ENCODE measurements at regions not wholly inside any gene's neighbourhood (a gene's known extent, or its start where the extent isn't known, plus 50 kb on each side); places are given as distances from the start of the nearest gene placed in this dataset.
"Not testable (repeated sequence)": the region's sequence is repeated elsewhere in the genome, so short reads cannot be mapped to it uniquely, and the experiment has no call there.

DNA sequence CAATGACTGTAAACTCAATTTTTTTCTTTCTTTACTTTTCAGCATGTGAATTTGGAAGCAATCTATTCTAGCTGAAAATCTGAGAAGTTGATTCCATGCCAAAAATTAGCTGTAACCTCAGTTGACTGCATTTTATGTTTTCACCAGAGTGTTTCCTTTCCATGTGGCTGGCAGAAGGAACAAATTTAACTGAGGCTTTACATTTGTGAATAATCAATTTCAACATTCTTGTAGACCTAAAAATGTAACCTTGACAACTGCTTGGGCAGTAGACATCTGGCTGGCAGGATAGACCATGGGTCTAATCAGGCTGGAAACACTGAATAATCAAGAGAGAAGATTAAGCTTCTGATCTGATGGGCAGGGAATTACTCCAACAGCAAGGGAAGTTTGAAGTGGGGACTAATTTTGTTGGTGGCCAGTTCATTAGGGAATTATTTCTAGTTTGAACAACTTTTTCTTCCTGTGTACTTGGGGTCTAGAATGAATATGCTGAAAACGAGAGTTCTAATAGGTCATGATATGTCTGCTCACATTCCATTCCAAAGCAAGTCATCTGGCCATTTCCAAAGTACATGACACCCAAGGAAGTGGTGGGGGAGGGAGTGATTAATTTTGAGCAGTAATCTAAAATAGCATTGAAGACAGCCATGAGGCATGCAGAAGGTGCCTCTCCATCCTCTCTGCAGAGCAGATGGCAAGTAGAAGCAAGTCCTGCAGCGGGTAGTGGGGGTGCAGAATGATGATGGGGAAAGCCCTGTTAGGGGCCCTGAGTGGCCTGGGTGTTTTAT lies 68.2 kb downstream of the ATP23 start:
- no peak overlapping the region for H3K27ac Mint-ChIP-seq
- H3K4me3 Mint-ChIP-seq, result no peak overlapping the region
- H3K9me3 Mint-ChIP-seq, result no peaks in the 10 kb centered on the region
- no peak for DNase-seq
- H3K4me1 Mint-ChIP-seq, result no peaks in the 10 kb centered on the region
- no peak for ATAC-seq
- peaks cover 5% of the 10 kb centered on the region for H3K27me3 Mint-ChIP-seq
- no peaks in the 10 kb centered on the region for H3K36me3 Mint-ChIP-seq (ENCODE audit: low read depth)

DNA sequence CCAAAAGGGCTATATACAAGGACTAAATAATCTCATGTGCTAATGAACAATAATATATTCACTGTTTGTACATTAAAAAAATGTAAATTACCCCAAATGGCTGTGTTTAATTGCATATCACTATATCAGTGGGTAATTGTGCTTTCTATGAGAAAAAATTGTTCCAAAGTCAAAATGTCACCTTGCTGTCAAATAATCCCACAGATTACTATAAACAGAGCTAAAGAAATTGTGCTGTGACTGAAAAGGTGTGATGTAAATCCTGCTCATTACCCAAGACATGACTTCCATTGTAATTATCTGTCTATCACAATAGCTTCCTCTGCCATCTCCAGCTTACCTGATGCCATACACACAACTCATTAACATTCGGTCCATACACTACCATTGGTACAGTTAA lies 70.3 kb downstream of the ATP23 start:
- Mint-ChIP-seq H3K4me3 (no peak overlapping the region), H3K27ac (no peak overlapping the region), H3K4me1 (no peaks in the 10 kb centered on the region), H3K9me3 (no peaks in the 10 kb centered on the region), H3K27me3 (peaks cover 2% of the 10 kb centered on the region), H3K36me3 (ENCODE audit: low read depth) (no peaks in the 10 kb centered on the region)
- DNase-seq (no peak), ATAC-seq (no peak)

DNA sequence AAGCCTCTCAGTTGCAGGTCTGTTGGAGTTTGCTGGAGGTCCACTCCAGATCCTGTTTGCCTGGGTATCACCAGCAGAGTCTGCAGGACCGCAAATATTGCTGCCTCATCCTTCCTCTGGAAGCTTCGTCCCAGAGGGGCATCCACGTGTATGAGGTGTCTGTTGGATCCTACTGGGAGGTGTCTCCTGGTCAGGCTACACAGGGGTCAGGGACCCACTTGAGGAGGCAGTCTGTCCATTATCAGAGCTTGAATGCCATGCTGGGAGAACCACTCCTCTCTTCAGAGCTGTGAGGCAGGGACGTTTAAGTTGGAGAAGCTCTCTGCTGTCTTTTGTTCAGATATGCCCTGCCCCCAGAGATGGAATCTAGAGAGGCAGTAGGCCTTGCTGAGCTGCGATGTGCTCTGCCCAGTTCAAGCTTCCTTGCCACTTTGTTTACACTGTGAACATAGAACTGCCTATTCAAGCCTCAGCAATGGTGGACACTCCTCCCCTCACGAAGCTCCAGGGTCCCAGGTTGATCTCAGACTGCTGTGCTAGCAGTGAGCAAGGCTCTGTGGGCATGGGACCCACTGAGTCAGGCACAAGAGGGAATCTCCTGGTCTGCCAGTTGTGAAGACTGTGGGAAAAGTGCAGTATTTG lies 81.1 kb downstream of the ATP23 start:
- H3K9me3 Mint-ChIP-seq, result peaks cover 23% of the 10 kb centered on the region
- not testable (repeated sequence) for H3K36me3 Mint-ChIP-seq (ENCODE audit: low read depth); H3K27me3 Mint-ChIP-seq; H3K4me1 Mint-ChIP-seq; DNase-seq; H3K4me3 Mint-ChIP-seq; ATAC-seq; H3K27ac Mint-ChIP-seq

DNA sequence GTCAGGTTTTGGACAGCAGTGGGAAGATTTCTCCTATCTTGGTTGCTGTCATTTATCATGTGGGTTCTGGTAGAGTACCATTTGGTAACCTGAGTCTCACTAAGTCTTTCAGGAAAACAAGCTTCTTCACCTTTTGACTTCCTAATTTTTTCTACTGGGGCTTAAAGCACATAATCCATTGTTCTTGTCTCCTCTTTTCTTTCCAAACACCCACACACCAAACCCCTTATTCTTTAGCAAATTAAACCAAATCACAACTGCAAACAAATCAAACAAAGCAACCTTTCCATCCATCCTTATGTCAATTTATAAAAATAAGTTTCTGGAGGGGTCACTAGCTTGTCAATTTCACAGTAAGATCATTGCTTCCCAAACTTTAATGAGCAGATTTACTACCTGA lies 84.1 kb downstream of the ATP23 start:
- Mint-ChIP-seq H3K9me3 (peaks cover 12% of the 10 kb centered on the region), H3K27me3 (no peaks in the 10 kb centered on the region), H3K4me3 (no peak overlapping the region), H3K4me1 (no peaks in the 10 kb centered on the region), H3K36me3 (ENCODE audit: low read depth) (no peaks in the 10 kb centered on the region), H3K27ac (no peak overlapping the region)
- ATAC-seq (no peak), DNase-seq (no peak)

GRCh38 chr12:58026426-58026825 lies 85.1 kb downstream of the ATP23 start:
- no peak for ATAC-seq
- no peak overlapping the region for H3K4me3 Mint-ChIP-seq
- H3K4me1 Mint-ChIP-seq, result no peaks in the 10 kb centered on the region
- no peak for DNase-seq
- no peak overlapping the region for H3K27ac Mint-ChIP-seq
- peaks cover 14% of the 10 kb centered on the region for H3K9me3 Mint-ChIP-seq
- no peaks in the 10 kb centered on the region for H3K36me3 Mint-ChIP-seq (ENCODE audit: low read depth)
- H3K27me3 Mint-ChIP-seq, result no peaks in the 10 kb centered on the region

GRCh38 chr12:58026897-58027891 lies 85.8 kb downstream of the ATP23 start:
- no peak for DNase-seq
- H3K9me3 Mint-ChIP-seq, result peaks cover 20% of the 10 kb centered on the region
- H3K4me1 Mint-ChIP-seq, result no peaks in the 10 kb centered on the region
- H3K36me3 Mint-ChIP-seq (ENCODE audit: low read depth), result no peaks in the 10 kb centered on the region
- no peak for ATAC-seq
- H3K27me3 Mint-ChIP-seq, result peaks cover 1% of the 10 kb centered on the region
- no peak overlapping the region for H3K4me3 Mint-ChIP-seq
- no peak overlapping the region for H3K27ac Mint-ChIP-seq

GRCh38 chr12:58028294-58028693 lies 86.9 kb downstream of the ATP23 start:
- Mint-ChIP-seq H3K9me3 (peaks cover 29% of the 10 kb centered on the region), H3K4me3 (no peak overlapping the region), H3K4me1 (no peaks in the 10 kb centered on the region), H3K36me3 (ENCODE audit: low read depth) (no peaks in the 10 kb centered on the region), H3K27me3 (peaks cover 2% of the 10 kb centered on the region), H3K27ac (no peak overlapping the region)
- DNase-seq, result no peak
- no peak for ATAC-seq

- Mint-ChIP-seq H3K36me3 (ENCODE audit: low read depth) (no peaks in the 10 kb centered on the region), H3K4me1 (no peaks in the 10 kb centered on the region), H3K9me3 (peaks cover 30% of the 10 kb centered on the region), H3K27ac (no peak overlapping the region), H3K27me3 (peaks cover 2% of the 10 kb centered on the region), H3K4me3 (no peak overlapping the region)
- DNase-seq (no peak), ATAC-seq (no peak)
Measured at GRCh38 chr12:58029260-58029659, 87.9 kb downstream of the ATP23 start.

- Mint-ChIP-seq H3K36me3 (ENCODE audit: low read depth) (no peaks in the 10 kb centered on the region), H3K27me3 (peaks cover 2% of the 10 kb centered on the region), H3K27ac (no peak overlapping the region), H3K4me1 (no peaks in the 10 kb centered on the region), H3K9me3 (peaks cover 34% of the 10 kb centered on the region), H3K4me3 (no peak overlapping the region)
- ATAC-seq, result no peak
- DNase-seq, result no peak
Measured at GRCh38 chr12:58030566-58031279, 89.4 kb downstream of the ATP23 start.

DNA sequence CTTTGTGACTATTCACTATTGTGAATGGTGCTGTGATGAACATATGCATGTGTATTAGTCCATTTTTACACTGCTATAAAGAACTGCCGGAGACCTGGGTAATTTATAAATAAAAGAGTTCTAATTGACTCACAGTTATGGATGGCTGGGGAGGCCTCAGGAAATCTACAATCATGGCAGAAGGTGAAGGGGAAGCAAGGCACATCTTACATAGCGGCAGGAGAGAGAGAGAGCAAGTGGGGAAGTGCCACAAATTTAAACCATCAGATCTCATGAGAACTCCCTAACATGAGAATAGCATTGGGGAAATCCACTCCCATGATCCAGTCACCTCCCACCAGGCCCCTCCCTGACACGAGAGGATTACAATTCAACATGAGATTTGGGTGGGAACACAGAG lies 90.8 kb downstream of the ATP23 start:
- Mint-ChIP-seq H3K27ac (no peak overlapping the region), H3K9me3 (peaks cover 42% of the 10 kb centered on the region), H3K4me3 (no peak overlapping the region), H3K36me3 (ENCODE audit: low read depth) (no peaks in the 10 kb centered on the region), H3K4me1 (no peaks in the 10 kb centered on the region), H3K27me3 (peaks cover 2% of the 10 kb centered on the region)
- no peak for DNase-seq
- ATAC-seq, result no peak

GRCh38 chr12:58033831-58034230 lies 92.5 kb downstream of the ATP23 start:
- Mint-ChIP-seq H3K27me3 (peaks cover 2% of the 10 kb centered on the region), H3K4me1 (no peaks in the 10 kb centered on the region), H3K36me3 (ENCODE audit: low read depth) (no peaks in the 10 kb centered on the region), H3K27ac (no peak overlapping the region), H3K4me3 (no peak overlapping the region), H3K9me3 (peaks cover 44% of the 10 kb centered on the region)
- DNase-seq, result no peak
- ATAC-seq, result no peak

DNA sequence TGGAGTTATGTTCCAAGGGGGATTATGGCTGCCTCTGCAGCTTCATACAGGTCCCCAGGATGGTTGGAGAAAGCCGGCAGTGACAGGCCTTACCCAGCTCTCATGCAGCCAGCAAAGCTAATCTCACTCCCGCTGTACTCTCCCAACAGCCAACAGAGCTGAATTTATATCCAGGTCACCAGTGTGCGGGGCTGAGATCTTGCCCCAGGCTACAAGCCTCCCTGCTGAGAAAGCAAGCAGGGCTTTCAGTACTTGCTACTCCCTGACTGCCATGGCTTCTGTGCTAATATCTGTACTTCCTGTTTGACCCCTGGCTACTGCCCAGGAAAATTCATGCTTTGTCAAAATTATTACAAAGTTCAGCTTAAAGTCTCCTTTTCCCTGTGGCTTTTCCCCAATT lies 92.9 kb downstream of the ATP23 start:
- no peaks in the 10 kb centered on the region for H3K36me3 Mint-ChIP-seq (ENCODE audit: low read depth)
- no peak overlapping the region for H3K27ac Mint-ChIP-seq
- ATAC-seq (no peak), DNase-seq (no peak)
- H3K4me1 Mint-ChIP-seq, result no peaks in the 10 kb centered on the region
- H3K9me3 Mint-ChIP-seq, result peaks cover 48% of the 10 kb centered on the region
- no peak overlapping the region for H3K4me3 Mint-ChIP-seq
- peaks cover 2% of the 10 kb centered on the region for H3K27me3 Mint-ChIP-seq

DNA sequence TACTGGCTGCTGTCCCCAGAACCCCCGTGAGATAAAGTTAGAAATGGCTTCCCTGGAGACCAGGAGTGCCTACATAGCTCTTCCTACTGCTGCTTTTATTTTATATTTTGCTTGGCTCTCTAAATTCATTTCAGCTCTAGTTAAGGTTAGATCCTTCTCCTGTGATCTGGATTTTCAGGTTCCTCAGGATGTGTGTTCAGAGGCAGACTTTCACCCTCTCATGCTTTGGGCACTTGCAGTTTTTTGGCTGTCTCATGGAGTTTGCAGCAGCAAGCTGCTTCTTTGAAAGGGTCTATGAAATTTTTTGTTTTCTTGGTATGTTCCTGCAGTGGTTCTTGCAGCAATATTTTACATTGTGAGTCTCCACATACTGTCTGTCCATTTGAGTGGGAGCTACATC lies 93.3 kb downstream of the ATP23 start:
- Mint-ChIP-seq H3K4me3 (no peak overlapping the region), H3K9me3 (peaks cover 48% of the 10 kb centered on the region), H3K27me3 (peaks cover 2% of the 10 kb centered on the region), H3K4me1 (no peaks in the 10 kb centered on the region), H3K27ac (no peak overlapping the region), H3K36me3 (ENCODE audit: low read depth) (no peaks in the 10 kb centered on the region)
- ATAC-seq, result no peak
- no peak for DNase-seq

- Mint-ChIP-seq H3K4me1 (no peaks in the 10 kb centered on the region), H3K4me3 (no peak overlapping the region), H3K36me3 (ENCODE audit: low read depth) (no peaks in the 10 kb centered on the region), H3K27ac (no peak overlapping the region), H3K27me3 (peaks cover 4% of the 10 kb centered on the region), H3K9me3 (peaks cover 29% of the 10 kb centered on the region)
- ATAC-seq, result no peak
- DNase-seq, result no peak
Measured at GRCh38 chr12:58041441-58041840, 100.1 kb downstream of the ATP23 start.

Data from activated naive CD8-positive, alpha-beta T cell treated with anti-CD3 and anti-CD28 coated beads, Interleukin-2, amount 50 U/mL, for 24 hours (primary cell).